NOMO-1 treated with DMSO at 0.1 percent for 48 hours (cell line): ENCODE measurements at regions not wholly inside any gene's neighbourhood (a gene's known extent, or its start where the extent isn't known, plus 50 kb on each side); places are given as distances from the start of the nearest gene placed in this dataset.

Experiments
- DNase-seq: peaks from one replicate; lab custom pipeline; 2025; ENCODE audit not compliant: unreplicated experiment; lab: John Stamatoyannopoulos, UW

DNA sequence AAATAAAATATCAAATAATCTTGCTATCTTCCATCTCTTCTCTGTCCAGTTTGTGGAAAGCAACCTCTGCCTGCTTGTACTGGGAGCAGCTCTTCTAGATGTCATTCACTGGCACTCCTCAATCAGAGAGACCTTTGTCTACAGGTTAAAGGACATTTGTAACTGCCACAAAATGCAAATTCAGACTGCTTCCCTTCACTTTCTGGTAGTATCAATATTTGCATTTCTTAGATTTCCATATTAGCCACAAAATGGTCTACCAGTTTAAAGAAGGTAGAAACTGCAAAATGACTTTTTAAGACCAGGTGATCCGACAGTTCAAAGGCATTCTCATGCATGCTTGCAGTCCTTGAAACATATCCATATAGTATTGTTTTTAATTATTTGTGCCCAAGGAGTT is 51.7 kb upstream of the RCN1 start:
- DNase-seq, result no peak

DNA sequence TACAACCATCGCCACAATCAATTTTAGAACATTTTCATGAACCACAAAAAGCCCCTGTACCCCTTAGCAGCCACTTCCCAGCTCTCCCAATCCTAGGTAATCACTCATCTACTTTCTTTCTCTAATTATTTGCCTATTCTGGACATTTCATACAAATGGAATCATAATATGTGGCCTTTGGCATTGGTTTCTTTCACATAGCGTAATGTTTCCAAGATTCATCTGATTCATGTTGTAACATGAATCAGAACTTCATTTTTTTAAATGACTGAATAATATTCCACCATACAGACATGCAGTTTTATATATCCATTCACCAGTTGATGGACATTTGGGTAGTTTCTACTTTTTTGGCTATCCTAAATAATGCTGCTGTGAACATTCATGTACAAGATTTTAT is 56.2 kb upstream of the RCN1 start:
- no peak for DNase-seq

DNA sequence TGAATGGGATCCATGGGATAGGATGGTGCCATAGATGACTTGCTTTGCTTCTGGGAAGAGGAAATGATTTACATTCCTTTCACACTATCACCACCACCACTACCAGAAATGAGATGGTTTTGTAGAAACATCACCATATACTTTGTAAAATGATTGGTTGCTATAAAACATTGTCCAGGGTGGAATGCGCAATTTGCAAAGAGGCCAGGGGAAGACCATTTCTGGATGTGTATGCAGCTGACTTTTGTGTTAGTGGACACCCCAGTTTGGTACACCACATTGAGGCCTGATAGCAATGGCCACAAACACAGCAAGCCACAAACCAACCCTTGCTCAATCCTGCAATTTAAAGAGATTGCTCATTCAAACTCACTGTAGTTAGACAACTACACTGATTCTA is 56.7 kb upstream of the RCN1 start:
- DNase-seq, result no peak

DNA sequence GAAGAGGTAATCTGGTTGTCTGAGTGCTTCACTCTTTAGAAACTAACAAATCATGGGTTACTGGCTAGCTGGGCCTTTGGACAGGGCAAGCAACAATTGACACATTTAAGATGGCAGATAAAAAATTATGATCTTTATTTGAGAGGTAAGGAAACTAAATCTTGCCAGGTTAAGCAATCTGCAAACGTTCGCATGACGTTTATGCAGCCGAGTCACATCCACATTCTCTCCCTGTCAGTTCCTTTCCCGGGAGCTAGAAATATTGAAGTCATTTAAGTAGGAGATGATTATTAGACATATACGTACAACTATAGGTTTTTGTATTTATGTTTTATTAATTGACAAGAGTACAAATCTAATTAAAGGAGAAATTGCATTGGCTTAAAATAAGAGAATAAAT is 57.4 kb upstream of the RCN1 start:
- DNase-seq, result no peak

DNA sequence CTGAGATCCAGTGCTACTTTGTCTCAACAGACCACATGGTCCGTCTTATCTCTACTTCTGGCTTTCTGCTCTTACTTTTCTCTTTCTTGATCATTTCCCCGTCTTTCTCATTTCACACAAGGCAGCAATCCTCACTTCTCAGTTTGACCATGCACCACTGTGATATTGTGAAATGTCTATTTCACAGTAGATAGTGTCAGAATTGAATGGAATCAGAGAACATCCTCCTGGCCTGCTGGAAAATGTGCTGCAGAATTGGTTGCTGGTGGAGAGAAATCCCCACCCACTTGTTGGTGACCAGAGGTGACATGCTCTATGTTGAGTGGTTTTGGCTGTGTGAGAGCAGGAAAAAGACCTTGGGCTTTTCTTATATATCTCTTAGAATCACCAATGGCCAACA is 57.8 kb upstream of the RCN1 start:
- peak; percentile 33 for DNase-seq

DNA sequence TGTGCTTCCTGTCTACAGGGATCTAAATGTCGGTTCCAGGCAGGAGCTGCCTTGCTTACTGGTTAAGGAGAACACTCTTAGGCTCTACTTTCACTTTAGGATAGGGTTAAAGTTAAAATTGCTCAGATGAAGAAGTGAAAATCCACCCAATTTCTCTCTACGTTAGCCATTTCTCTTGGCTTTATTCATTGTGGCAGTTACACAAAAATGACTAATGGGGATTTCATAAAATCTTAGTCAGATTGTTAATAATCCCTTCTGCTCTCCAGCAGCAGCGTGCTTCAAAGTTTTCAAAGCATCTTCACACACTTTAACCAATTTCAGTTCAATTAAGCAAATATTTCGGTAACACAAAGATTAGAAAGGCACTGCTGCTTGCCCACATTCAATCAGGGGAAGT is 58.4 kb upstream of the RCN1 start:
- peak; percentile 60 for DNase-seq

DNA sequence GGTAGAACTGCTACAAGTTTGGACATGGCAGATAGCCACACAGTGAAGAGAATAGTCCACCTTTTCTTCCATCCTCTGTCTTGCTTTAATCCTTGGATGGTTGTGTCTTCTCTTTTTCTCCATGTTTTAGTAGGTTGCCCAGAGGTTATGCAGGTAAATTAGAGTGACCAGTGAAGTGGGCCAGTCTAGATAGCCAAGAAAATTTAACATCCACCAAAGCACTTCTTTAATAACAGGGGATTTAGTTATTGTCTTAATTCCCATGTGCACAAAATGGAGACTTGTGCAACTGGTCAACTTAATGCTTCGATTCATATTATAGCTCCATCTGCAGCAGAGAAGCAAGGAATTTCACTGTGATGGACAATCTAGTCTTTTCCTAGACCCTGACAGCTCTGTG is 58.8 kb upstream of the RCN1 start:
- DNase-seq, result no peak

DNA sequence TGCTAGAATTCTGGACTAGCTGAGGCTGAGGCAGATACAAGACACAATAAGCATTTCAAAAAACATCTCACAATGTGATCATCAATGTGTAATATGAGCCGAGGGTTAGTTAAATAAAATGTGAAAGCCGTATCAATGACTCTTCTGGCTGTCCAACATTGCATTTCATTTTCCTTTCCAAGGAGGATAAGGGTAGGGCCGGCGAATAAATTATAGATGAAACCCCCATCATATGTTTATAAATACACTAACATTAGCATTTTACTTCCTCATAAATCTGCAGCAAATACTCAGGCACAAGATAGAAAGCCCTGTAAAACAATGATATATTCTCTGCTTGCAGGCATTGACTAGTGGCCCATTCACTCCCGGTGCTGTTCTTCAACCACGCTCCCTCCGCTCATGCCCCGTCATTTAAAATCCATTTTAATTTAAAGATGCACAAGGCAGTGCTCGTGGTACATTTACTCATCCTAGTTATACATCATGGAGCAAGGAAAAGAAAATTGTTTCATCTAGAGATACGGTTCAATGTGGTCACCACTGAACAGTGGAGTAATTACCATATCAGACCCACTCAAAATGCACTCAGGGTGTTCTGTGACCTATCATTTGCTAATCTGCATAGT is 59.9 kb upstream of the RCN1 start:
- DNase-seq, result no peak

DNA sequence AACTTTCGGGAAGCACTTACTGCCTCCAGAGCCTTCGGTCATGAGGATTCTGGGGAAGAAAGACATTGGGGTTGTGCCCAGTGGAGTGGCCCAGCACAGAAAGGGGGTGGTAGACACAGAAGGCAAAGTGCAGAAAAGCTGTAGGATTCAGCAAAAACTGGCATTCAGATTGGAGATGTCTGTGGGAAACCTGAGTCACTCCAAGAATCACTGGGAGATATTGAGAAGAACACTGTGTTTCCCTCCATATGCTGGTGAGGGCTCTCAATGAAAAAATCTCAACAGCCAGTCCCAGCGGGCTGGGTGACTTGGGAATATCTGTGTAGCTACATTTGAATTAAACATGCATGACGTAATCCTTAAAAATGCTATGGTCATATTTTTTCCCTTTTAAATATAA is 61.2 kb upstream of the RCN1 start:
- DNase-seq, result no peak

DNA sequence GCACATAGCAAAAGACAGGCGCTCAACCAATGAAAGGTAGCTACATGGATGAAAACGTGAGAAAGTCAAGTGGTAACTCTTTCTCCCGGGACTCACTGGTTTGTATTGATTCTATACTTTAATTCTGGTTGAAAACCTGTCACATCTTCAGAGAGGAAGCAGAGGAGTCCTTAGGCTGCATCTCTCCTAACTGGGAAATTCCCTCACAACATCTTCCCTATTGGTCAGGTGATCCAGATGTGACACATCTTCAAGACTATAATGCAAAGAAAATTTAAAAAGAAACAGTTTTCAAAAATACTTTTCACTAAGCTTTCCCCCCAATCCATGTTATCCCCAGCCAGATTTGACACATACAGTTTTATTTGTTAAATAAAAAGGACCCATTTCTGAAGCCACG is 62.7 kb upstream of the RCN1 start:
- DNase-seq, result no peak

DNA sequence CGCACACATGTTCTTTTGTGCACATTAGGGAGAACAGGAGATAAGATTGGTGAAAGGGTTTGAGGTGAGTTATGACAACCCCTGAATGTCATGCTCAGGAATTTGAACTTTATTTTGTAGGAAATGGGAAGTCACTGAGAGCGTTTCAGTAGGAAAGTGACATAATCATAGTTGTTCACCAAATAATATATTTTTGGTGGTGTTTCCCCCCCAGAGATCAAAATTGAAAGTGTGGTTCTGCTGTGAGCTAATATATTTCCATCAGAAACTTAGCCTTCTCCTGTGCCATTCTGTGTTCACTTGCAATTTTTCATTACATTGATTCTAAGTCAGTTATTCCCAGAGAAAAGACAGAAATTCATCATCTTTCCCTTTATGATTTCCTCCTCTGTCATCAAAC is 64.1 kb upstream of the RCN1 start:
- no peak for DNase-seq

DNA sequence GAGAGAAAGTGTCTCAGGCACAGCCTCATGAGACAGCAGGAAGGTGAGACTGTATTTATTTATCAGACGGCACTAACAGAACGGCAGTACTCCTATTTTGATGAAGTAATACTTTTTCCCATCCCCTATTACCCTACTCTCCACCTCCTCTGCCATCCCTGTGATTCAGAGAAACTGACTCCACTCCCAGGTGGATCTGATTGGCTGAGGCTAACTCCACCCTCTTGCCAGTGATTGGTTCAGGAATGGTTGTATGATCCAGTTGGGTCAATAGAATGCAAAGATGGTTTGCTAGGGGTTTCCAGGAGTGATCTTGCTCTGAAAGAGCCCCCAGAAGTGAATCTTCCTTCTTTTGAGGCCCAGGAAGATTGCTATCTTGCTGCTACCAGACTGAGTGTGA is 65.9 kb upstream of the RCN1 start:
- no peak for DNase-seq

DNA sequence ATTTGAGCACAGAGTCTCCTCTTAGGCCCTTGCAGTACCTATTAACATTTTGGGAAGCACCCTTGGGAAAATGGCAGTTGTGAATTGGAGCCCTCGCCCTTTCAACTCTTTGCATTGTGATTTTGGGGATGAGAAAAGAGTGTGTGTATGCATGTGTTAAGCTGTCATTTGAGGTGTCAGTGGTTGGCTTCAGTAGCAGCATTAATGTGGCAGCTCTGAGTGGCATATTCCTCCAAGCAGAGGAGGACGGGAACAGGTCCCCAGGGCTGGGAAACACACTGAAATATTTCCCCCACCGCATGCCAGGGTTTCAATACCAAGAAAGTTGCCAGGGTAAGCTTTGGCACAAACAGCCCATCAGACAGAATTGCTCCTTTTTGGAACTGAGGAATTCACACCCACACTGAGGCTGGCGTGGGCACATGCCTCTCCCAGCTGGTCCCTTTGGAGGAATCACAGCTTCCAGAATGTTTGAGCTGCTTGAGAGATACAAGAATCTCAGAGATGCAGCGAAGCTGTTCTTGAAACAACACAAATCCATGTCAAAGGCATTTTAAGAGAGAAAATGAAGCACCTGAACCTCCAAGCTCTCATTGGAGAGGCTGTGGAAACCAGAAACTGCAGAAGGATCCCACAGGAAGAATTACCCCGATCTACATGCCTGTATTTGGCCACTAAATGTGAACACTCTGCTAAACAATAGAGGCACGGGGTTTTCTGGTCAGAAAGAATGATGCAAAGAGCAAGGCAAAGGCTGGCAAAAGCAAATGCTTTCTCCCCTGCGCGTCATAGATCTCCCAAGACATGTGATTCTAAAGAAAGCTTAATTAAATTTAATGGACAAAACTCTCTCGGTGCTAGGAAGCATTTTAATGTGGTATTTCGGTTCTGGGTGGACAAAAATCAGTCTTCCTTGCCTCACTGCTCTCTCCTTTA is 67.2 kb upstream of the RCN1 start:
- no peak for DNase-seq

DNA sequence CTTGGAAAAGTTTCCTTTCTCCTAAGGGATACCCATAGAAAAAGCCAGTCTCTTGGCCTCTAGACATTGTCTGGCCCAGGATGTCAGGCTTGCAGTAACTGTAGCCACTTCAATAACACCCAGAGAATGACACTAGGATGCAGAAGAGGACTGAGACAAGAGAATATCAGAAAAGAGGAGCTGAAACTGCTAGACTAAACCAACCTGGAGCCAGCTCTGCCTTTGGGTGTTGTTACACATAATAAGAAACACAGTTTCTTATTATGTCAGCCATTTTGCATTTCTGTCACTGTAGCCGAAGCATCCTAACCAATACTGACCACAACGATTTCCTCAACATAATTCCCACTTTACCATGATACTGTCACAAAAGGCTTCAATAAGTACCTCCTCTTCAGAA is 72.2 kb upstream of the RCN1 start:
- no peak for DNase-seq

DNA sequence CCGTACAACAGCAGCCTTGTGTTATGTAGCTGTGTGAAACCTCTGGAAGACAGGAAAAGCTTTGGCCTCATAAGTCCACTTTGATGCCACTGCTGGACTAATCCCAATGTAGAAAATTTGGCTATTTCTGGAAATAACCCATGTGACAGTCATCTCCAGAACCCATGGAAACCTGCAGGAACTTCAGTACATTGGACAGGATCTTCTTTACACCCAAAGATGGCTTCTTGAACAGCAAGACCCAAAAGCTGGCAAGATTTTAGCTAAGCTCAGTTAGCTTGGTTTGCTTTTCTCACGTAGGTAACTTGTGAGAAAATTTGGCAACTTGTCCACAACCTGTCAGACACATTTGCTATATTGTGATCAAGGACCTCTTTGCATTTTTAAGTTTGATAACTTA is 74.8 kb upstream of the RCN1 start:
- DNase-seq, result no peak

DNA sequence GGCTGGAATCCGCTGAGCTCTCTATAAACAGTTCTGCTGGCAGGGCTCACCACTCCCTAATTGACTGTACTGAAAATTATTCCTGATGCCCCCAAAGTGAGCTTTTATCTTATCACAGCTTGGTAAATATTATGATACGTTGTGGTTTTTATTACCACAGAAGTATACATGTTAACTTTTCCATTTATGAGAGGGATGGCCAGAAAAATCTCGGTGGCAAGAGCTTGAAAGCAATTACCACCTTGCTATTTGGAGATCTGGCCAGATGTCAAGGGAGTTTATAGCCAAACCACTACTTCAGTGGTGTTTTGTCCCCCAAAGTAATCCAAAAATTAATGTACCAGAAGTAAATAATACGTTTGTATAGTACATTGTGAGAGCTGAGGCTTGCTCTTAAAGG is 75.4 kb upstream of the RCN1 start:
- no peak for DNase-seq

DNA sequence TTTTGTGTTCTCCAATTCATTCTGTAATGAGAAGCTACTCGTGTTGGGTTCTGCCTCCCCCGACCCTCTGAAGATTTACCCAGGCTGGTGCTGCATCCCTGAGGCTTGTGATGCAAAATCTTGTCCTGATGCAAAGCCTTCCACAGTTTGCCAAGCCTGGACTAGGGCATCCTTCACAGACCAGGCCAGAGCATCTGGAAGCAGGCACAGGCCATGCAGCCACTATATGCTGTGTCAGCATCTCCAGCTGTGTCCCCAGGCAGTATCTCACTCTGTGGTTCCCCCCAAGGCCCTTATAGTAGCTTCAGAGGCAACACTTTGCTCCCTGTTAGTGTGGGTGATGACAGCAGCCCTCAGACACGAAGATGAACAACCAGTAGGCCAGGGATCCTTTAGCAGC is 77.3 kb upstream of the RCN1 start:
- DNase-seq, result no peak

DNA sequence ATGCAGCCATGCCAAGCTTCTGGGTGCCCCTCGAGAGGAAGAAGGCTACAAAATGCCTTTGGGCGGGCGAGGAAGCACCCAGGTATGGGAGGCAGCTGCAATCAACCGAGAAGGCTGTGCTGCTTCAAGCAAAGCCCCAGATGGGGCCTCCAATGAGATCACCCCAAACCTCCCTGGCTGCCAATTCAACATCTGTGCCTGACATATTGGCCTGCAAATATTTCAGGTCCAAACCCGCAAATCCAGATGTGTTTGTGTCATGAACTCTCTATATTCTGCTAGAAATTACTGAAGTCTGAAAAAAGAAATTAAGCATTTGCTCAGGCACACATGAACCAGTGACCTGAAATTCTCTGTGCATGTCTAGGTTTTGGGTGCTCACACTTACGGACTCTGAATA is 78.8 kb upstream of the RCN1 start:
- no peak for DNase-seq

DNA sequence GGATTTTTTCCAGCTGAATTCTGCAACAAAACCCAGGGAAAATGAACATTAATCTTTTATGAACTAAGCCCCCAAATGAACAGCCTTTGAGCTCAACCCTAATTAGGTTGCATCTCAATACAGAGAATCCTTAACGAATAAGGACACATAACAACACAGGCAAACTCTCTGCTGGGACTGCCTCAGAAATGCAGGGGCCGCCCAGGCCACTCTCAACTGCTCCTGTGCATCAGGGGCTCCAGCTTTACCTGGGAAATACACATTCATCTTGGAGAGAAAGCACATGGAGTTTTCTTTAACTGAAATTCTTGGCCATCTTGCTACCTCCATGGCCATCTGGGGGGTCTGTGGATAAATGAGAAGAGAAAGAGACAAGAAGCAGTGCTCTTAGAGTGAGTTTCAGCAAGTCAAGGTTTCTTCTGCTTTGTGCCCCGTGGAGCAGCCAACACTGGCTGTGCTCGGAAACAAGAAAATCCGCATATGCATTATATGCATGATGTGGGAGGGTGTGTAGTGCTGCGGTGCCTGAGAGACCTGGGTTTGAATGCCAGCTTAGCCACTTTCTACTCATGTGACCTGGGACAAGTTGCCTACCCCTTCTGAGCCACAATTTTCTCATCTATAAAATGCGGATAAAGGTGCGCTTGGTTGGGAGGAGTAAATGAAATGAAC is 81.9 kb upstream of the RCN1 start:
- DNase-seq, result no peak

DNA sequence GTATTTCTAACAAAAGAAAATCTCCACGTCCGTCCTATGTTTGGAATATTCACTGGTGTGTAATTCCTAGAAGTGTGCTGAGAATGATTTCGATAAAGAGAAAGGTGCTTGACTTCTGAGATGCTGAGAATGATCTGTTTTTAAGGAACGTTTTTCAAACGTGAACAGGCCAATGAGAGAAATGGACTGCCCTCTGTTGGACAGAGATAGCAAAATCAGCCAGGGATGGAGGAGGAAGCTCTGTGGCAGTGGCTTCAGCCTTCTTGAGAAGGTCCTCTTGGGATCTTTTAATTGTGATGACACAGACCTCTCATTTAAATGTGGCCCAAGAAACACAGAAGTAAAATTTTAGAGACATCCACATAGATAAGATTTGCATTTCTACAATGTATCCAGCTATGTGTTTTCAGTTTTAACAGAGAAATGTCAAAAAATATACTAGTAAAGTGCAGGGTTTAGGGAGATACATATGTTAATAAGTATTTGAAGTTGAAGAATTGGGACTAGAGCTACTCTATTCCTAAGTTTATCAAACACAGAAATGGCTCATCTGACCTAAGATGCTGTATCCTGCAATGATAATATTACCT is 84.0 kb upstream of the RCN1 start:
- DNase-seq, result peak; percentile 54

DNA sequence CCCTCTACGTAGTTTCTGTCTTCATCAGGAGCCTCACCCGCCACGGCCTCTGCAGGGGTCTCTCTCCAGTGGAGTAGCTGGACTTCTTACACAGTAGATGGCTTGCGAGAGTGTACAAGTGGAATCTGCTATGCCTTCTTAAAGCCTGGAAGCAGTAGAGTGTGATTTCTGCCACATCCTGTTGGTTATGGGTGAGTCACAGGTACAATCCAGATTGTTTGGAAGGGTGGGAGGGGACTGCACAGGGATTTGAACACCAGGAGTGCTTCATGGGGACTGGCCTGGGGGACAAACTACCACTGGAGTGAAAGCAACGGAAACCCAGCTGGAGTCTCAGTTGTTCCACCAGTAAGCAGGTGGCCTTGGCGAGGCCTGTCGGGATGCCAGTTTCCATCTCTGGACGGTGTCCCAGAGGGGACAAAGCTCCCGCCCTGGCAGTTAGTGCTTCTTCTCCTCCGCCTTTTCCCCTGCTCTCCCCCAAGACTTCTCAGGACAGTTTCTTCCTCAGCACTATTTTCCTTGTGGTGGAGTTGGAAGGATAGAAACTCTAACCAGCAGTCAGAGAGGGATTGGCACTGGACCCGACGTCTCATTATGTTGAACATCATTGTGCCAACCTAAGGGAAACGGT is 85.0 kb upstream of the RCN1 start:
- DNase-seq, result no peak
